HFF-Myc (cell line): ENCODE measurements at regions not wholly inside any gene's neighbourhood (a gene's known extent, or its start where the extent isn't known, plus 50 kb on each side); places are given as distances from the start of the nearest gene placed in this dataset.

Experiments
- DNase-seq: peaks from one replicate; pipeline ENCODE4 v3.0.0-alpha.2; 2011; ENCODE audit warnings: low read depth; ENCODE audit errors: extremely low read depth
- H3K4me3 ChIP-seq: replicated peaks from 2 replicates; pipeline ENCODE4 v1.5.1; 2011; ENCODE audit warnings: low read depth, mild to moderate bottlenecking, control low read depth, low read length
- CTCF ChIP-seq: IDR thresholded peaks from 2 replicates; pipeline ENCODE4 v1.5.1; 2012; ENCODE audit warnings: mild to moderate bottlenecking, low read depth, low read length, control low read depth; ENCODE audit errors: missing control alignments

DNA sequence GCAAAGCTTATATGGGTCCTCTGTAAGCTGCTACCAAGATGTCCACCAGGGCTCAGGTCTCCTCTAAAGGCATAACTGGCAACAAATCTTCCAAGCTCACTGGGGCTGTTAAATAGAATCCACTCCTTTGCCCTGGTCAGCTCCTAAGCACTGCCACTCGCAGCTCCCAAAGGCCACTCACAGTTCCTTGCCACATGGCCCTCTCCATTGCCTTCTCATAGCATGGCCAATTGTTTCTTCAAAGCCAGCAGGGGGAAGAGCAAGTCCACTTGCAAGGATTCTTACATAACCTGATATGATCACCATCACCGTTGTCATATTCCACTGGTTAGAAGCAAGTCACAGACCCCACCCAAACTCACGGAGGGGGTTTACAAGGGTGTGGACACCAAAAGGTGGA, 199.5 kb downstream of the SUCLA2 start:
- H3K4me3 ChIP-seq, result no peak overlapping the region
- DNase-seq, result no peak
- no peak for TF ChIP-seq CTCF

- TF ChIP-seq CTCF, result no peak
- H3K4me3 ChIP-seq, result no peak overlapping the region
- no peak for DNase-seq
Measured at GRCh38 chr13:47800593-47800992, 200.5 kb downstream of the SUCLA2 start.

GRCh38 chr13:47798906-47799305, 202.2 kb downstream of the SUCLA2 start:
- DNase-seq, result no peak
- peak; percentile 10 for TF ChIP-seq CTCF
- H3K4me3 ChIP-seq, result no peak overlapping the region

DNA sequence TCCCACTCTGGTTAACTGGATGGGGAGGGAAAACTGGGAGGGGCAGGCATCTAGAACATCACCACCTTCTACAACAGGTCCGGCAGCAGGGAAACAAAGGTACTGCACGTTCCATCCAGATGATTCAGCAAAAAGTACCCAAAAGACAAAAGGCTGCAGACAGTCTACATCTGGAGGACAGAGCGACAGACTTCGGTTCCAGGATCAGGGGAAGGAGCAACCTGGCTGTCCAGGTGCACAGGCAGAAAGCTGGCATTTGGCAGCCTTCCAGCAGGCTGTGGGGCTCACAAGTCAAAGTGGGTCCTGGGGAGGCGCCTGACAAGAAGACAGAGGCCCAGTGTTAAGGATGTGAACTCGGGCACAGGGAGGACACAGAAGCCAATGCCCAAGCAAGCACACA, 202.9 kb downstream of the SUCLA2 start:
- H3K4me3 ChIP-seq, result no peak overlapping the region
- no peak for DNase-seq
- TF ChIP-seq CTCF, result no peak

DNA sequence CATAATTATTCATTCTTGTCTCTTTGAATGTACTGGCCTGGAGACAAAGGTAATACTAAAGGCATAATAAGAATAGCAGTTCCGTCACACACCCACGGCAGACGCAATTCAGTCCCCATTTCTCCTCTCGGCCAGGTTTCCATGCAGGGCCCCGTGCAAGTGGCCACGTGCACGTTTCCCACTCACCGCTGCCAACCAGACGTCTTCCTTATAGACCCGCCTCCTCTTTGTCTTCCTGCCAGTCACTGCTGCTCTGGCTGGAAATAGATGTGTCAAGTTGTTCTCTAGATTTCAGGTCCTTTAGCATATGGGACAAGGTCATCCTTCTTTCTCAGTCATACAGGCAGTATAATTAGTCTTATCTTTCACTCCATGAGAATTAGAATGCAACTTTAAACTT, 204.3 kb downstream of the SUCLA2 start:
- no peak for DNase-seq
- no peak for TF ChIP-seq CTCF
- H3K4me3 ChIP-seq, result no peak overlapping the region

DNA sequence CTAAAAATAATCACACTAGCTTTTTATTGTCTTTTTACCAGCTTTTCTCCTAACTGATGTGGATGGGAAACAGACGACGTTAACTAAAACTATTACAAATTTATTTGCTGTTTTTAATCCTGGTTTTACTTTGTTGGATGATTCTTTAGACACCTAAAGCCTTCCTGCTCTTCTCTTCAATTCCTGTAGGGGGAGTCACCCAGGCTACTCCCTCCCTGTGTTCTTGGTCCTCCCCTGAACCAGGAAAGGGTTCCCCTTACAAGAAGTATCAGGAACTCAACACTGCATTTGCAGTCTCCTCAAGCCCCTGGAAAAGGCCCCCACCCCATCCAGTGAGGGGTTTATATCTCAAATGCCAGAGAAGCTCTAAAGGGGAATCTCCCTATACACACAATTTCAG, 206.1 kb downstream of the SUCLA2 start:
- no peak for DNase-seq
- no peak overlapping the region for H3K4me3 ChIP-seq
- TF ChIP-seq CTCF, result peak; percentile 63

GRCh38 chr13:47790755-47791154, 210.3 kb downstream of the SUCLA2 start:
- DNase-seq, result no peak
- no peak for TF ChIP-seq CTCF

More at GRCh38 chr13:47790755-47791154, 210.3 kb downstream of the SUCLA2 start:
- no peak overlapping the region for H3K4me3 ChIP-seq
